GM21737 (cell line): ENCODE measurements at regions not wholly inside any gene's neighbourhood (a gene's known extent, or its start where the extent isn't known, plus 50 kb on each side); places are given as distances from the start of the nearest gene placed in this dataset.

ENCODE experiments used
- ATAC-seq: cut with Tn5 transposase; IDR thresholded peaks from one replicate; pipeline ENCODE4 v1.9.1; 2021; ENCODE audit warnings: mild to moderate bottlenecking, moderate library complexity; ENCODE audit not compliant: unreplicated experiment

GRCh38 chr18:27412556-27412955, 227.4 kb upstream of the CHST9 start:
- no peak for ATAC-seq

DNA sequence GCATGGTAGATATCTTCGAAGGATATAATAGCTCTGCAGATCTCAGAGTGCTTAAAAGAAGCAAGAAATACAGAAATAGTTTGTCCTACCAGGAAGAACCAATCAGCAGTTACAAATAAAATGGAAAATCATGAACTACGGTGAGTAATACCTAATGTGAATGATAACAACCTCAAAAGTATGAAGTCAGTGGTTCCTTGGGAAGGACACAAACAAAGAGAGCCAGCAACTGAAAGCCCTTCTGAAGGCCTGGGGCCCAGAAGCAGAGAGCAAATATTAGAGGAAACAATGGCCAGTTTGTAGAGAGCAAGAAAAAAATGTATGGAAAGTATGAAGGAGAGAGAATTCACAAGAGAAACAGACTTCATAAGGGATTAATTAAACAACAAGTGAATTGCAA, 226.8 kb upstream of the CHST9 start:
- no peak for ATAC-seq

DNA sequence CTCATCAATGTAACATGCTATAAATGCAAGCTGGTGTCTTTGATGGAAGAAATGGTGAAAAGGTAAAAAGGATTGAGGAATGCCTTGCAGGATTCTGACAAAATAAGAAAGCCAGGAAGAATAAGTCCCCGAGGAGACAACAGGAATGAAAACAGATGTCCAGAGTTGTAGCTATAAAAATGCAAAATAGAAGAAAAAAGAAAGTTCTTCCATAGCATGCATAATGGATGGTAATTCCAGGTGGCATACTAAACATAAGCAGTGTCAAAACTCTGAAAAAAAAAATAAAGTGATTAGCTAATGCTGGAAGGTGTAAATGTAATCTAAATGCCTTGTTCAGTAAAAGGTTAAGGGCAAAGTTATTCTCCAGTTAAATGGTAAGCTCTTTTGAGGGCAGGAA, 225.9 kb upstream of the CHST9 start:
- ATAC-seq = no peak

DNA sequence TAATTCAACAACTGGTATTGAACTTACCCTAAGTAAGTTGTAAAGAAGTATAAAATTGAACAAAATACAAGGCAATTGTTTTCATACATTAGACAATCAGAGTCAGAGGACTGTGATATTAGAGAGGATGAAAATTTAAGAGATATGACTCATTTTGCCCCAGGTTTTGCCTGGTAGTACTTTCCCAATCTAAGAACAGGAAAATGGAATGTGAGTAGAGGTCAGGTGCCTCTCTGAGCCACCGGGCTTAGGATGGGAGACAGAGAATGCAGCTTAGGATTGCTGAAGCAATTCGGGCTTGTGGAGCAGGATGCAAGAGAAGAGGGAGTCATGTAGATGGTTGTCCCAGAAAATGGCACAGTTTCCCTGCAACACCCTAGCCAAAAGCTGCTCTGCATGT, 219.7 kb upstream of the CHST9 start:
- no peak for ATAC-seq

- ATAC-seq = no peak
These were observed 214.9 kb upstream of the CHST9 start for GRCh38 chr18:27400001-27400400.

DNA sequence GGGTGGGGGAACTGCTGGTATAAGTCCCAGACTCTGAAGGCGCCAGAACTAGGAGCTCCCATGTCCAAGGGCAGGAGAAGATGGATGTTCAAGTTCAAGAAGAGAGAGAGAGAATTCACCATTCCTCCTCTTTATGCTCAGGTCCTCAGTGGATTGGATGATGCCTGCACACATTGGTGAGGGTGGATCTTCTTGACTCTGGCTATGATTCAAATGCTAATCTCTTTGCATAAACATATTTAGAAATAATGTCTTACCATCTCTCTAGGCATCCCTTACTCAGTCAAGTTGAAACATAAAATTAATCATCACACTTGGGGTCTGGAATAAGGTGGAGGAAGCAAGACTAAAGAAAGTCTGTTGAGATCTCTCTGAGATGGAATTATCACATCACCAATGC, 210.6 kb upstream of the CHST9 start:
- no peak for ATAC-seq

DNA sequence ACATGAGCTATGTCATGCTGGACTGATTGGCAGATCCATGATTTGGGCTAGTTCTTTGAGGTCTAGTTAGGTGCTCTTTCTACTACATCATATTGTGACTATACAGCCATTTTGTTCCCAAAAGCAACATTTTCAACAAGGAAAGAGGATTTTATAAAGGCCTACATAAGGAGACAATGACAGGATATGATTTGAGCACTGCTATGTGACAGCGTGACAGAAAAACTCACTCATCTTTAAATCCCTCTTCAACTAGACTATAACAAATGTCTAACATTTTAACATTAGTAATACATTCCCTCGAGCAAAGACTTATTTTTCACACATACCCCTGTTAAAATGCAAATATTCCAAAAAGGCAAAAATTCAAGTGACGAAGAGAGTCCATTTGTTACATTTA, 209.6 kb upstream of the CHST9 start:
- no peak for ATAC-seq

DNA sequence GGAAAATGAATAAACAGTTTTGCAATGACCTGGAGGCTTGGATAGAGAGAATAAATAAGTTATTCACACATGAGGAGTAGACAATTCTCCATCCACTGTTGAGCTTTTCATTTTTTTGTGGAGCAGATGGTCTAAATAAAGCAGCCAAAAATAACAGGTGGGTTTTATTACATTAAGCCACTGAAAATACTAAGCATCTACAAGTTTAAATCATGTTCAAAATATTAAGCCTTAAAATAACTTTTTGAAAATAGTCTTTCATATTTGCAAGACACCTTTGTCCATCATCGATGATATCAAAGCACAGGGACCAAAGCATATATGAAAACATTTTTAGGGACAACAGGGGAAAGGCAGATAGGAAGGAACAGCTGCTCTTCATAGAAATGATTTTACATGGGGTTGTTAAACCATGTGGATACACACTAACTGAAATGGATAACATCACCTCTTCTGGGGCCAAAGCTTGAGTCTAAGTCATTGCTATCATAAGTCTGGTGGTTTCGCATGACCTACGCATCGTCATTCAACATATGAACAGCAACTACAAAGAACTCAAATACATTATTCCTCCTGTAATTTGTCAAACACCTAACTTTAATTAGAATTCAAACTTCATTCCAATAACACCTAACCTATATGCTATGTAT, 197.6 kb upstream of the CHST9 start:
- no peak for ATAC-seq

- no peak for ATAC-seq
These were observed 193.5 kb upstream of the CHST9 start for GRCh38 chr18:27378431-27379095.

GRCh38 chr18:27377251-27377650, 192.1 kb upstream of the CHST9 start:
- no peak for ATAC-seq

DNA sequence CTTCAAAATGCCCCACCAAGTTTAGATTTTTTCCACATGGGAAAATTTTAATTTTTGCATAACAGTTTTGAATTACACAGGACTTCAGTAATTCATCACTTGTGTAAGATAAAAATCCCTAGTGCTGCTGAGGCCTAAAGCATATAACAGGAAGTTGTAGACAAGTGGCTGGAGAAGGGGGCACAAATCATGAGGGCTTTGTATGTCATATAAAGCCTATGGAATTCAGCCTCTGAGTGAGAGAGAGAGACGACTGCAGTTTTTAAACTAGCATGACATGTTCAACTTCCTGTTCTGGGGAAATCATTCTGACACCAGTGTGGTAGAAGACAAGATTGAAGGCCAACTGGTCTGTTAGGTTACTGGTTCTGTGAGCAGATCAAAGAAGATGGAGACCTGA, 187.3 kb upstream of the CHST9 start:
- ATAC-seq = no peak

DNA sequence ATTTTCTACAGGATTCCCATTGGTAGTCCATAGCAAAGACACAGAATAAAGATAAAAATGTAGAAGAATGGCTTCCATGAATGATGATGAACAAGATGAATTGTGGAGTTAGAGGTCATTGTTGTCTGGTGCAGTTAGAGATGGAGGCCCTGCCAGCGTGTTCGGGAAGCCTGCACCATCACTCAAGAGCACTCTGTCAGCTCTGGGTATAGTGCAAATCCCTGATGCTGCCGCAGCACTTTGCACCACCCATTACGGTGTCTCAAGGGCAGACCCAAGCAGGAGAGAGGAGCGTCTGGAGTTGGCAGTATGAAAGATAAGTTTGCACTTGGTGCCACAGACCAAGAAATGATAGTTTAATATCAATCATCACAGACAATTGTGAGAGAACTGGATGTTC, 181.6 kb upstream of the CHST9 start:
- ATAC-seq = no peak

GRCh38 chr18:27366151-27366550, 181.0 kb upstream of the CHST9 start:
- ATAC-seq = no peak

DNA sequence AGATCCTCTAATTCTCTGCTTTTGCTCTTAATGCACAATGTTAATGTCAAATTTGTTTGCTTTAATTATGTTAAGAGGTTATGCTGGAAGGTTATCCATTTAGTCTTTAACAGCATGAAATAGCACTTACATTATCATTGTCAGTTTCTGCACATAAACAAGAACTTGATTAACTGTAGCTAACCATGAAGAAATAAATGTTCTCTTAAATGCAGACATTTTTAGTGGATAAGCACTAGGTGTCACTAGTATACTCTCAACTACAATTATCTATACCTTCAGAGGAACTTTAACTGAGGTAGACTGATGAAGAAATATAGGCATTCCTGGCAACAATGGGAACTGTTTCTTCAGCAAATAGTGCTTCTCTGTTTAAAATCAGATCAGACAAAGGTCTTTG, 178.8 kb upstream of the CHST9 start:
- ATAC-seq = no peak

DNA sequence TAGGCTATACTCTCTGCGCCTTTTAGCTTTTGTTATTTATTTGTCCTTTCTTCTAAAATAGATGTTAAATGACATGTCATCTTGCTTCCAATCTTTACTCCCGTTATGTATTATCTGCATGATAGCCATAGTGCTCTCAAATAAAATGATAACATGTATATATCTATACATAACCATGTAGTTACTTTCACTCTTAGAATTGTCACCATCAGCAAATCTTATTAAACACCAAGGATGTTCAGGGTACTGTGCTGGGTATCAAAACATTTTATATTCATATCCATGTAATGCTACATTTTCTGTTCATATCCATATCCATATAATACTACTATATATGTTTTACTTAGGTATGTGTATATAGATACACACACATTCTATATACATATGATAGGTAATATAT, 176.4 kb upstream of the CHST9 start:
- ATAC-seq = no peak

- ATAC-seq = no peak
These were observed 170.2 kb upstream of the CHST9 start for GRCh38 chr18:27355308-27355707.

DNA sequence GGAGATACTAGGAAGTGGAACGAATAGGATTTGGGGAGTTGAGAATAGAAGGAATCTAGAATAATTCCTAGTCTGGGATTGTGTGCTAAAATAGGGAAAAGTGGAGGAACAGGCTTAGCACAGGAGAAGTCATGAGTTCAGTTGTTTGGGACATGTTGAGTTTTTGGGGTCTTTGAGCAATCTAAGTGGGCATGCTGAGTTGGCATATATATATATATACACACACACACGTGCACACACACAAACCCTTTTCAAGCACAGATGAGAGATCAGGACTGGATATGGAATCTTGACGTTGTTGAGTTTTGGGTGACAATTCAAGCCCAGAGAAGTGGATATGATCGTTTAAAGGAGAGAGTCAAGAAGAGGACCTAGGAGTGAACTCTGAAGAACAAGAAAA, 168.2 kb upstream of the CHST9 start:
- no peak for ATAC-seq

DNA sequence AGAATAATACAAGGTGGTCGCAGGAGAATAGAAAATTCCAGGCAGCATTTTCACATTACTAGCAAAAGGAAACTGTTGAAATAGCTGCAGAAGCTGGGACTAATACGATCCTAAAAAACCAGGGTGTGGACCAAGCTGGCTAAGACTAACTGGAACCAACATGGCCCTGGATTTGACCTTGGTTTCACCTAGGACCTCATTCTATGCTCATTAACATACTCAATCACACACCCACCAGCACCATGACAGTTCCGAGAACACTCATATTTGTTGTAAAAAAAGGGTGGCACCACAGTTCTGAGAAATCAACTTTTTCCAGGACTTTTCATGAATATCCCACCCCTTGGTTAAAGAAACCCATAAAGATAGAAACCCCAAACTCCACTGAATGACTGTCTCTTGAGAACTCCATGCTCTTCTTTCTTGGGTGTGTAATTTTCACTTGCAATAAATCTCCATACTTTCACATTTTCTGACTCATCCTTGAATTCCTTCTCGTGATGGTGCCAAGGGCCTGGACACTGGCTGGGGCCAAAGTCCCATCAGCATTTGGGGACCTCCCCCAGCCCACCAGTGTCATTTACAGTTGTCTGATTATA, 164.3 kb upstream of the CHST9 start:
- no peak for ATAC-seq

DNA sequence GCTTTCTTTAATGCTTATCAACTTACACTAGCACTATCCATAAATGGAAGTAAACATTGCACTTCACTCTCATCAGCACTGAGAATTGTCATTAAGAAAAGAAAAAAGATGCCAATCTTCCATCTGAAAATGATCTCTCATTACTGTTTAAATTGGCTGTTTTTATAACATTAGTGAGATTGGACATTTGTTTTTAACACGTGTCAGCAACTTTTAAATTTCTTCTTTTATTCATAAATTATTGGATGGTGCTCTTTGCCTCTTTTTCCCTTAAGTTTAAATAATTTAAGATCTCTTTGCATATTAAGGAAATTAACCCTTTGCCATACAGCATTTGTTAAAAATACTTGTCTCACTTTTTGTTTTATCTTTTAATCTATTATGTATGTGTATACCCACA, 146.5 kb upstream of the CHST9 start:
- no peak for ATAC-seq

DNA sequence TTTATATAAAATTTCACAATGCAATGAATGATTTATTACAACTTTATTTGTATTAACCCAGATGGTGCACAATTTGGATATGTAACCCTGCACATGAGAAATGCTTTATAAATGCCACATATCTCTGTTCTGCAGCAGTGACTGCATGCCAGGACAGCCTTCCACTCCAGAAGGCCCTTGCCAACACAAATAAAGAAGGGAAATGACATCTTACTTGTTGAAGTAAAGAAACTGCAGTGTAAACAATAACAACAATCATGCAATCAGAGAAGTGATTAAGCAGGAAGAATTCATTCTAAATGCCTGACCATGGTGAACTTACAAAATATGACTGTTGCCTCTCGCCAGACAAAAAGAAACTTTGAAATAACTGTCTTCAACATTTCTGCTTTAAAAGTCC, 129.9 kb upstream of the CHST9 start:
- no peak for ATAC-seq

DNA sequence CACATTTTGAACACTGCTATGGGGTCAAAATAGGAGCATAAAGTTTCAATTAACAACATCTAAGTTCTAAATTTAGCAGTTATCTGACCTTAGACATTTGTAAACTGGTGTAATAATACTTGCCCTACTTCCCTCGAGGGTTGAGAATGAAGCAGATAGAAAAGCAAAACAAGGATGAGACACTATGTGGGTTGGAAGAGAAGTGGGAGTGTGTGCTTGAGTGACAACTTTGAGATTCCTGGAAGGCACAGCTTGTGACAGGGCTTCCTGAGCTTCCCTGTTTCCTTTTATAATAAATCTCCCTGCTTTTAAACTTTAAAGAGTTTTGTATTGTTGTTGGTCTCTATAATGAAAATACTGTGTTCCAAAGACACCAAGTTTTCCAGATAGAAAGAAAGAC, 128.6 kb upstream of the CHST9 start:
- no peak for ATAC-seq

GRCh38 chr18:27312853-27313252, 127.7 kb upstream of the CHST9 start:
- ATAC-seq = no peak

GRCh38 chr18:27312153-27312552, 127.0 kb upstream of the CHST9 start:
- ATAC-seq = no peak
